OCI-LY3 (cell line): ENCODE measurements at regions not wholly inside any gene's neighbourhood (a gene's known extent, or its start where the extent isn't known, plus 50 kb on each side); places are given as distances from the start of the nearest gene placed in this dataset.

Experiments used
- H2AFZ ChIP-seq: fragments of 200-600, 300-600 bp; shearing (Covaris generic); 2 replicates; pipeline ENCODE4 v1.6.0; 2014; ENCODE audit warnings: antibody characterized with exemption, low read depth, low read length
- H3K27ac ChIP-seq: fragments of 200-600, 300-600 bp; sonication (generic); 2 replicates; pipeline ENCODE4 v1.5.1; 2014; ENCODE audit warnings: mild to moderate bottlenecking, low read length, moderate library complexity, mixed read lengths
- H3K27me3 ChIP-seq: fragments of 200-600, 300-600 bp; sonication (generic); 2 replicates; pipeline ENCODE4 v1.6.1; 2014; ENCODE audit warnings: low read depth, low read length, mixed read lengths
- H3K36me3 ChIP-seq: fragments of 200-600, 300-600 bp; sonication (generic); replicated peaks from 2 replicates; pipeline ENCODE3; 2014; ENCODE audit warnings: low read depth, low read length, mixed read lengths
- H3K4me1 ChIP-seq: fragments of 300-600, 200-600 bp; sonication (generic); 2 replicates; pipeline ENCODE4 v1.6.1; 2014; ENCODE audit warnings: low read length, mixed read lengths
- H3K4me2 ChIP-seq: fragments of 200-600, 300-600 bp; sonication (generic); 2 replicates; pipeline ENCODE4 v1.6.1; 2014; ENCODE audit warnings: low read length, mixed read lengths
- H3K4me3 ChIP-seq: fragments of 300-600, 200-600 bp; sonication (generic); 2 replicates; pipeline ENCODE4 v1.5.1; 2014; ENCODE audit warnings: antibody characterized with exemption, mild to moderate bottlenecking, low read length, moderate library complexity
- H3K79me2 ChIP-seq: fragments of 300-600, 200-600 bp; shearing (Covaris generic); 2 replicates; pipeline ENCODE4 v1.6.1; 2014; ENCODE audit warnings: mild to moderate bottlenecking, low read length, mixed read lengths
- H3K9ac ChIP-seq: fragments of 300-600, 200-600 bp; shearing (Covaris generic); 2 replicates; pipeline ENCODE4 v1.6.0; 2014; ENCODE audit warnings: mild to moderate bottlenecking, low read length, moderate library complexity
- H3K9me3 ChIP-seq: fragments of 200-600, 300-600 bp; shearing (Covaris generic); 2 replicates; pipeline ENCODE4 v1.6.1; 2014; ENCODE audit warnings: low read length, mixed read lengths; ENCODE audit not compliant: insufficient read depth
- H4K20me1 ChIP-seq: fragments of 200-600, 300-600 bp; sonication (generic); 2 replicates; pipeline ENCODE4 v1.6.1; 2016; ENCODE audit warnings: low read length, mixed read lengths; ENCODE audit not compliant: insufficient read depth
- CTCF ChIP-seq: fragments of 200-600, 300-600 bp; sonication (generic); IDR thresholded peaks from 2 replicates; pipeline ENCODE4 v1.5.1; 2014; ENCODE audit warnings: antibody characterized with exemption, low read length, low read depth
- EZH2phosphoT487 ChIP-seq: fragments of 200-600 bp; shearing (Covaris generic); IDR thresholded peaks from 2 replicates; pipeline ENCODE4 v1.6.1; 2018; ENCODE audit warnings: antibody characterized with exemption, mixed run types, low read depth

GRCh38 chr3:5466065-5466464 is 278.6 kb downstream of the EDEM1 start:
- no peak for TF ChIP-seq CTCF
- TF ChIP-seq EZH2phosphoT487: no peak

GRCh38 chr3:5466717-5467116 is 279.2 kb downstream of the EDEM1 start:
- no peak for TF ChIP-seq CTCF
- TF ChIP-seq EZH2phosphoT487: no peak
- Histone ChIP-seq H3K9me3 (no peaks in the 10 kb centered on the region), H3K4me1 (peaks cover 5% of the 10 kb centered on the region), H2AFZ (no peak overlapping the region), H4K20me1 (no peaks in the 10 kb centered on the region), H3K27ac (no peak overlapping the region), H3K4me3 (no peak overlapping the region), H3K79me2 (no peaks in the 10 kb centered on the region), H3K4me2 (no peak overlapping the region), H3K9ac (no peak overlapping the region), H3K36me3 (no peaks in the 10 kb centered on the region), H3K27me3 (peaks cover 19% of the 10 kb centered on the region)

More at GRCh38 chr3:5466065-5466464, 278.6 kb downstream of the EDEM1 start:
- Histone ChIP-seq H3K4me3 (no peak overlapping the region), H3K27ac (no peak overlapping the region), H3K79me2 (no peaks in the 10 kb centered on the region), H2AFZ (no peak overlapping the region), H3K9me3 (no peaks in the 10 kb centered on the region), H3K36me3 (no peaks in the 10 kb centered on the region), H3K27me3 (peaks cover 14% of the 10 kb centered on the region), H4K20me1 (no peaks in the 10 kb centered on the region), H3K4me2 (no peak overlapping the region), H3K9ac (no peak overlapping the region), H3K4me1 (no peaks in the 10 kb centered on the region)

GRCh38 chr3:5473471-5473870 is 286.0 kb downstream of the EDEM1 start:
- Histone ChIP-seq H3K9ac (no peak overlapping the region), H3K27ac (no peak overlapping the region), H3K4me3 (no peak overlapping the region), H4K20me1 (0 out of 2 replicates have a peak, but pooled peaks cover 4% of the 10 kb centered on the region), H3K27me3 (peaks cover 32% of the 10 kb centered on the region), H2AFZ (no peak overlapping the region), H3K9me3 (no peaks in the 10 kb centered on the region), H3K4me2 (no peak overlapping the region), H3K4me1 (peaks cover 26% of the 10 kb centered on the region), H3K36me3 (no peaks in the 10 kb centered on the region), H3K79me2 (no peaks in the 10 kb centered on the region)
- no peak for TF ChIP-seq EZH2phosphoT487
- no peak for TF ChIP-seq CTCF

- Histone ChIP-seq H3K9me3 (no peaks in the 10 kb centered on the region), H3K4me1 (peaks cover 24% of the 10 kb centered on the region), H3K4me3 (no peak overlapping the region), H3K4me2 (no peak overlapping the region), H2AFZ (no peak overlapping the region), H3K36me3 (no peaks in the 10 kb centered on the region), H3K27ac (no peak overlapping the region), H3K9ac (no peak overlapping the region), H3K27me3 (peaks cover 28% of the 10 kb centered on the region), H3K79me2 (no peaks in the 10 kb centered on the region), H4K20me1 (0 out of 2 replicates have a peak, but pooled peaks cover 4% of the 10 kb centered on the region)
- no peak for TF ChIP-seq CTCF
- TF ChIP-seq EZH2phosphoT487: no peak
Observed at GRCh38 chr3:5476403-5476802, 288.9 kb downstream of the EDEM1 start.
